Endodermal cell (in vitro differentiated cells): ENCODE measurements at regions not wholly inside any gene's neighbourhood (a gene's known extent, or its start where the extent isn't known, plus 50 kb on each side); places are given as distances from the start of the nearest gene placed in this dataset.
"Not testable (repeated sequence)": the region's sequence is repeated elsewhere in the genome, so short reads cannot be mapped to it uniquely, and the experiment has no call there.

ENCODE experiments used
- DNase-seq: peaks from one replicate; pipeline ENCODE4 v3.0.0-alpha.2; 2017
- H3K27ac ChIP-seq: 2 replicates; pipeline ENCODE4 v1.5.1; 2013; ENCODE audit warnings: mild to moderate bottlenecking, low read depth, low read length, moderate library complexity
- H3K27me3 ChIP-seq: 2 replicates; pipeline ENCODE4 v1.6.1; 2013; ENCODE audit warnings: mild to moderate bottlenecking, low read length, moderate library complexity; ENCODE audit not compliant: insufficient read depth, control insufficient read depth, poor library complexity, severe bottlenecking
- H3K36me3 ChIP-seq: 2 replicates; pipeline ENCODE4 v1.7.0; 2013; ENCODE audit warnings: mild to moderate bottlenecking, low read length, moderate library complexity; ENCODE audit not compliant: control insufficient read depth, insufficient read depth
- H3K4me1 ChIP-seq: one replicate; pipeline ENCODE4 v1.7.0; 2013; ENCODE audit warnings: low read length; ENCODE audit not compliant: control insufficient read depth, insufficient read depth
- H3K4me3 ChIP-seq: 2 replicates; pipeline ENCODE4 v1.5.1; 2013; ENCODE audit warnings: mild to moderate bottlenecking, low read length, moderate library complexity
- H3K9ac ChIP-seq: 2 replicates; pipeline ENCODE4 v1.6.1; 2013; ENCODE audit warnings: mild to moderate bottlenecking, low read length, moderate library complexity; ENCODE audit not compliant: poor library complexity, severe bottlenecking; ENCODE audit errors: extremely low read depth
- H3K9me3 ChIP-seq: 2 replicates; pipeline ENCODE4 v1.6.1; 2013; ENCODE audit warnings: mild to moderate bottlenecking, low read length, moderate library complexity; ENCODE audit not compliant: control insufficient read depth
- H3K27ac Mint-ChIP-seq: 2 replicates; pipeline ENCODE4 v1.8.0; 2020; ENCODE audit warnings: mixed read lengths
- H3K27me3 Mint-ChIP-seq: 2 replicates; pipeline ENCODE4 v1.8.0; 2021; ENCODE audit warnings: mild to moderate bottlenecking, mixed read lengths; ENCODE audit not compliant: insufficient read depth
- H3K36me3 Mint-ChIP-seq: 2 replicates; pipeline ENCODE4 v1.8.0; 2020; ENCODE audit warnings: low read depth, mixed read lengths
- H3K4me1 Mint-ChIP-seq: 2 replicates; pipeline ENCODE4 v1.8.0; 2020; ENCODE audit warnings: mixed read lengths
- H3K4me3 Mint-ChIP-seq: 2 replicates; pipeline ENCODE4 v1.8.0; 2020; ENCODE audit warnings: mild to moderate bottlenecking, moderate library complexity, mixed read lengths
- H3K9me3 Mint-ChIP-seq: 2 replicates; pipeline ENCODE4 v1.8.0; 2020; ENCODE audit warnings: mild to moderate bottlenecking, mixed read lengths
- WGBS, 2 experiments: methylation state at CpG; one replicate each; pipeline versions ENCODE4 v1.1.5 to v1.1.7; 2013; ENCODE audit warnings: missing lambda C conversion rate in 2 of 2, mixed read lengths in 1 of 2; ENCODE audit not compliant: insufficient coverage in 1 of 2, insufficient read length in 1 of 2; 5-methylcytosine and 5-hydroxymethylcytosine counted together
- TF ChIP-seq, protein P1 (sequence below): fragments of 200-600 bp; sonication (generic); conservative IDR thresholded peaks from 2 replicates; pipeline ENCODE4 v1.5.0; 2021; ENCODE audit warnings: antibody characterized with exemption, mild to moderate bottlenecking

DNA sequence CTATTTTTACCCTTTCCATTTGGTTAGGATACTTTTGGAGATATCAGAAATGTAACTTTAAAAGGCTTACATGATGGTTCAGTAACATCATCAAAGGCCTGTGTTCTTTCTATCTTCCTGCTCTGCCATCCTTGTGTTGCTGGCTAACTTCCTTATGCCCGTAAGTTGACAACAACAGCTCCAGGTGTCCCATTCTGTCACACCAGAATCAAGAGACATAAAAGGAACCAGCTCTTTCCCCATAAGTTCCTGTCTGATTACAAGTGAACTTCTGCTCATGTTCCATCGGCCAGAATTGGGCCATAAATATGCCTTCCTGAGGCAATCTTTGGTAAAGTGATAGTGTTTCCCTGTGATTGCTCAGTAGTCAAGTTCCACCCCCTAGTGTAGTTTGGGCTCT, 92.4 kb downstream of the FAM170A start:
- Histone ChIP-seq H3K36me3 (no peaks in the 10 kb centered on the region), H3K27ac (no peak overlapping the region), H3K27me3 (no peaks in the 10 kb centered on the region), H3K9me3 (peaks cover 13% of the 10 kb centered on the region), H3K4me1 (no peaks in the 10 kb centered on the region), H3K4me3 (no peak overlapping the region), H3K9ac (no peak overlapping the region)
- Mint-ChIP-seq H3K9me3 (peaks cover 16% of the 10 kb centered on the region), H3K27me3 (no peaks in the 10 kb centered on the region), H3K36me3 (peaks cover 6% of the 10 kb centered on the region), H3K4me3 (no peak overlapping the region), H3K27ac (no peak overlapping the region), H3K4me1 (no peaks in the 10 kb centered on the region)
- TF ChIP-seq, protein P1, sequence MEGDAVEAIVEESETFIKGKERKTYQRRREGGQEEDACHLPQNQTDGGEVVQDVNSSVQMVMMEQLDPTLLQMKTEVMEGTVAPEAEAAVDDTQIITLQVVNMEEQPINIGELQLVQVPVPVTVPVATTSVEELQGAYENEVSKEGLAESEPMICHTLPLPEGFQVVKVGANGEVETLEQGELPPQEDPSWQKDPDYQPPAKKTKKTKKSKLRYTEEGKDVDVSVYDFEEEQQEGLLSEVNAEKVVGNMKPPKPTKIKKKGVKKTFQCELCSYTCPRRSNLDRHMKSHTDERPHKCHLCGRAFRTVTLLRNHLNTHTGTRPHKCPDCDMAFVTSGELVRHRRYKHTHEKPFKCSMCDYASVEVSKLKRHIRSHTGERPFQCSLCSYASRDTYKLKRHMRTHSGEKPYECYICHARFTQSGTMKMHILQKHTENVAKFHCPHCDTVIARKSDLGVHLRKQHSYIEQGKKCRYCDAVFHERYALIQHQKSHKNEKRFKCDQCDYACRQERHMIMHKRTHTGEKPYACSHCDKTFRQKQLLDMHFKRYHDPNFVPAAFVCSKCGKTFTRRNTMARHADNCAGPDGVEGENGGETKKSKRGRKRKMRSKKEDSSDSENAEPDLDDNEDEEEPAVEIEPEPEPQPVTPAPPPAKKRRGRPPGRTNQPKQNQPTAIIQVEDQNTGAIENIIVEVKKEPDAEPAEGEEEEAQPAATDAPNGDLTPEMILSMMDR, result no peak
- WGBS, 2 experiments, result 90 to 91% methylated on average over 2 of the region's 2 CpGs
- DNase-seq, result no peak

DNA sequence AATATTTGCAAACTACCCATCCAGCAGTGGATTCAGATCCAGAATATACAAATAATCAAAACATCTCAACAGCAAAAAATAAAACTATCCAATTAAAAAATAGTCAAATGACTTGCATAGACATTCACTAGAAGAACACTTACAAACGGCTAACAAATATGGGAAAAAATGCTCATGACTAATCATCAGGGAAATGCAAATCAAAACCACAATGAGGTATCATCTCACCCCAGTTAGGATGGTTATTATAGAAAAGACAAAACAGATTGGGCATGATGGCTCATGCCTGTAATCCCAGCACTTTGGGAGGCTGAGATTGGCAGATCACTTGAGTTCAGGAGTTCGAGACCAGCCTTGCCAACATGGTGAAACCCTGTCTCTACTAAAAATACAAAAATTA, 95.9 kb downstream of the FAM170A start:
- not testable (repeated sequence) for H3K9ac ChIP-seq, H3K36me3 ChIP-seq, H3K4me1 Mint-ChIP-seq, H3K27ac ChIP-seq, DNase-seq, H3K27me3 ChIP-seq, H3K4me3 ChIP-seq, H3K36me3 Mint-ChIP-seq, H3K27ac Mint-ChIP-seq, H3K27me3 Mint-ChIP-seq, H3K4me1 ChIP-seq, H3K4me3 Mint-ChIP-seq
- peaks cover 34% of the 10 kb centered on the region for H3K9me3 Mint-ChIP-seq
- 91% methylated on average over 2 of the region's 2 CpGs; no CpG with 5 or more reads in 1 of the 2 experiments for WGBS, 2 experiments
- H3K9me3 ChIP-seq, result peaks cover 23% of the 10 kb centered on the region

DNA sequence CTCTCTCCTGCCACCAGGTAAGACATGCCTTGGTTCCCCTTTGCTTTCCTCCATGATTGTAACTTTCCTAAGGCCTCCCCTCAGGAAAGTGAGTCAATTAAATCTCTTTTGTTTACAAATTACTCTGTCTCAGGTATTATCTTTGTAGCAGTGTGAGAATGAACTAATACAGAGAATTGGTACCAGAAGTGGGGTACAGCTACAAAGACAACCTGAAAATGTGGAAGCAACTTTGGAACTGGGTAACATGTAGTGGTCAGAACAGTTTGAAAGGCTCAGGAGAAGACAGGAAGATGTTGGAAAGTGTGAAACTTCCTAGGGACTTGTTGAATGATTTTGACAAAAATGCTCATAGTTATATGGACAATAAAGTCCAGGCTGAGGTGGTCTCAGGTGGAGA, 97.2 kb downstream of the FAM170A start:
- no peaks in the 10 kb centered on the region for H3K27me3 ChIP-seq
- no peak overlapping the region for H3K4me3 ChIP-seq
- no peak for DNase-seq
- H3K4me1 ChIP-seq, result no peaks in the 10 kb centered on the region
- H3K36me3 ChIP-seq, result no peaks in the 10 kb centered on the region
- Mint-ChIP-seq H3K4me3 (no peak overlapping the region), H3K27me3 (no peaks in the 10 kb centered on the region), H3K9me3 (peaks cover 34% of the 10 kb centered on the region), H3K36me3 (peaks cover 10% of the 10 kb centered on the region), H3K4me1 (no peaks in the 10 kb centered on the region), H3K27ac (no peak overlapping the region)
- no peak overlapping the region for H3K27ac ChIP-seq
- H3K9ac ChIP-seq, result no peak overlapping the region
- peaks cover 23% of the 10 kb centered on the region for H3K9me3 ChIP-seq
- TF ChIP-seq, protein P1, result no peak

DNA sequence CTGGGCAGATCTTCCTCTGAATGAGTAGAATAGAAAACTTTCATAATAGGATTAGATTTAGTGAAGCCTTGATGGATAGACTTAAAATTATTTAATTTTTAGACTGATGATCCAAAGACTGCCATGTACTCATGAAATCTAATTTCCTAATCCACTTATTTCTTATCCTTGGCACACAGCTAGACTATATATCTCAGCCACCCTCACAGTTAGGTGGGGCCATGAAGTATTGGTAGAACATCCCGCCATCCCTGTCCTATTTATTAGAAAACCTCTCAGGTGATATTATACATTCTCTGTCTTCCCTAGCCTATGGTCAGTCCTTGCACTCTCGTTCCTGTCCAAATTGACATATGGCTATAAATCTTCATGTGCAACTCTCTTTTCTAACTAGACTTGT, 110.9 kb downstream of the FAM170A start:
- H3K36me3 Mint-ChIP-seq, result no peaks in the 10 kb centered on the region
- H3K9ac ChIP-seq, result no peak overlapping the region
- H3K27ac ChIP-seq, result no peak overlapping the region
- H3K27me3 Mint-ChIP-seq, result no peaks in the 10 kb centered on the region
- H3K9me3 Mint-ChIP-seq, result no peaks in the 10 kb centered on the region
- H3K27me3 ChIP-seq, result no peaks in the 10 kb centered on the region
- peaks cover 10% of the 10 kb centered on the region for H3K4me1 Mint-ChIP-seq
- H3K4me3 ChIP-seq, result no peak overlapping the region
- H3K4me3 Mint-ChIP-seq, result no peak overlapping the region
- H3K4me1 ChIP-seq, result no peaks in the 10 kb centered on the region
- no peaks in the 10 kb centered on the region for H3K36me3 ChIP-seq
- TF ChIP-seq, protein P1, result no peak
- no peak overlapping the region for H3K27ac Mint-ChIP-seq
- WGBS, 2 experiments, result 83 to 97% methylated on average over 2 of the region's 2 CpGs
- H3K9me3 ChIP-seq, result no peaks in the 10 kb centered on the region
- no peak for DNase-seq
